ENCODE measurements at regions not wholly inside any gene's neighbourhood (a gene's known extent, or its start where the extent isn't known, plus 50 kb on each side); places are given as distances from the start of the nearest gene placed in this dataset.

DNA sequence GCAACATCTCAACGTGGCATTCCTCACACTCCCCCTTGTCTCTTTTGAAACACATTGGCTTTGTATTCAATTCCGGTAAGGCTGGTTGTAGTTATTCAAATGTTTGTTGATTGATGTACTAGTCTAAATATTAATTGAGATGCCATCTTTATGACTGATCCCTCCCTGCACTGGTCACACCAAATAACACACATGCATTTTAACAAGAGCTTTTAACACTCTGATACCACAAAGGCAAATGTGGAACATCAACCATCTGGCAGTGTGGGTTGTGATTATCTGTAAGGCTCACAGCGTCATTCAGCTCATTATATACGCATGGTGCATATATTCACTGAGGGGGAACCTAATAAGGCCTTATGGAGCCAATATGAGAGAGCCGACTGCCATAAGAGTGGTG lies 305.0 kb downstream of the TENT4A start:
- Histone ChIP-seq H3K27me3 (ENCODE audit: control insufficient read depth in 4 of 4, insufficient read depth in 4 of 4, low read length in 3 of 4) (peaks cover 0 to 3% (median 0%) of the 10 kb centered on the region in 4 donors), H3K9ac (ENCODE audit: low read depth in 1 of 2, low read length in 2 of 2) (no peak overlapping the region), H3K4me1 (ENCODE audit: control insufficient read depth in 4 of 4, insufficient read depth in 4 of 4, low read length in 3 of 4) (no peaks in the 10 kb centered on the region), H3K36me3 (ENCODE audit: control insufficient read depth in 4 of 4, insufficient read depth in 3 of 4, low read depth in 1 of 4, low read length in 3 of 4) (no peaks in the 10 kb centered on the region), H3K27ac (ENCODE audit: low read depth in 1 of 2, low read length in 2 of 2) (no peak overlapping the region), H3K4me3 (ENCODE audit: low read depth in 1 of 3, low read length in 3 of 3) (no peak overlapping the region), H3K9me3 (ENCODE audit: control insufficient read depth in 4 of 4, low read length in 3 of 4) (peaks cover 10 to 21% (median 13%) of the 10 kb centered on the region in 4 donors)
- WGBS, result 64% methylated on average over 5 of the region's 5 CpGs
- TF ChIP-seq TAF1 (conservative IDR thresholded peaks at IDR 0.05), result no peak
- no peak for TF ChIP-seq JUND (IDR thresholded peaks at IDR 0.05)
- no peak for TF ChIP-seq RAD21 (IDR thresholded peaks at IDR 0.05)
- no peak for TF ChIP-seq CTCF (IDR thresholded peaks at IDR 0.05; ENCODE audit: low read depth, low read length, missing input control)
- no peak for DNase-seq (ENCODE audit: low spot score)

- DNase-seq (ENCODE audit: low spot score), result no peak
- Histone ChIP-seq H3K4me3 (ENCODE audit: low read depth in 1 of 3, low read length in 3 of 3) (no peak overlapping the region), H3K27me3 (ENCODE audit: control insufficient read depth in 4 of 4, insufficient read depth in 4 of 4, low read length in 3 of 4) (peaks cover 0 to 3% (median 0%) of the 10 kb centered on the region in 4 donors), H3K36me3 (ENCODE audit: control insufficient read depth in 4 of 4, insufficient read depth in 3 of 4, low read depth in 1 of 4, low read length in 3 of 4) (no peaks in the 10 kb centered on the region), H3K9ac (ENCODE audit: low read depth in 1 of 2, low read length in 2 of 2) (no peak overlapping the region), H3K27ac (ENCODE audit: low read depth in 1 of 2, low read length in 2 of 2) (no peak overlapping the region), H3K4me1 (ENCODE audit: control insufficient read depth in 4 of 4, insufficient read depth in 4 of 4, low read length in 3 of 4) (no peaks in the 10 kb centered on the region), H3K9me3 (ENCODE audit: control insufficient read depth in 4 of 4, low read length in 3 of 4) (peaks cover 10 to 22% (median 13%) of the 10 kb centered on the region in 4 donors)
- TF ChIP-seq CTCF (IDR thresholded peaks at IDR 0.05; ENCODE audit: low read depth, low read length, missing input control) (no peak), FOXA2 (IDR thresholded peaks at IDR 0.05) (no peak), JUND (IDR thresholded peaks at IDR 0.05) (no peak), GABPA (IDR thresholded peaks at IDR 0.05 in 1 of 2, conservative IDR thresholded peaks at IDR 0.05 in 1 of 2) (no peak), FOXA1 (IDR thresholded peaks at IDR 0.05) (no peak), HNF4A (conservative IDR thresholded peaks at IDR 0.05) (no peak), RXRA (IDR thresholded peaks at IDR 0.05) (no peak), RAD21 (IDR thresholded peaks at IDR 0.05) (no peak), SP1 (IDR thresholded peaks at IDR 0.05) (no peak), NR2F2 (IDR thresholded peaks at IDR 0.05) (no peak)
- TF ChIP-seq, protein P1, sequence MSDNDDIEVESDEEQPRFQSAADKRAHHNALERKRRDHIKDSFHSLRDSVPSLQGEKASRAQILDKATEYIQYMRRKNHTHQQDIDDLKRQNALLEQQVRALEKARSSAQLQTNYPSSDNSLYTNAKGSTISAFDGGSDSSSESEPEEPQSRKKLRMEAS (IDR thresholded peaks at IDR 0.05), result no peak
- TF ChIP-seq, protein P2, sequence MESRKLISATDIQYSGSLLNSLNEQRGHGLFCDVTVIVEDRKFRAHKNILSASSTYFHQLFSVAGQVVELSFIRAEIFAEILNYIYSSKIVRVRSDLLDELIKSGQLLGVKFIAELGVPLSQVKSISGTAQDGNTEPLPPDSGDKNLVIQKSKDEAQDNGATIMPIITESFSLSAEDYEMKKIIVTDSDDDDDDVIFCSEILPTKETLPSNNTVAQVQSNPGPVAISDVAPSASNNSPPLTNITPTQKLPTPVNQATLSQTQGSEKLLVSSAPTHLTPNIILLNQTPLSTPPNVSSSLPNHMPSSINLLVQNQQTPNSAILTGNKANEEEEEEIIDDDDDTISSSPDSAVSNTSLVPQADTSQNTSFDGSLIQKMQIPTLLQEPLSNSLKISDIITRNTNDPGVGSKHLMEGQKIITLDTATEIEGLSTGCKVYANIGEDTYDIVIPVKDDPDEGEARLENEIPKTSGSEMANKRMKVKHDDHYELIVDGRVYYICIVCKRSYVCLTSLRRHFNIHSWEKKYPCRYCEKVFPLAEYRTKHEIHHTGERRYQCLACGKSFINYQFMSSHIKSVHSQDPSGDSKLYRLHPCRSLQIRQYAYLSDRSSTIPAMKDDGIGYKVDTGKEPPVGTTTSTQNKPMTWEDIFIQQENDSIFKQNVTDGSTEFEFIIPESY (IDR thresholded peaks at IDR 0.05), result no peak
- TF ChIP-seq, protein P3, sequence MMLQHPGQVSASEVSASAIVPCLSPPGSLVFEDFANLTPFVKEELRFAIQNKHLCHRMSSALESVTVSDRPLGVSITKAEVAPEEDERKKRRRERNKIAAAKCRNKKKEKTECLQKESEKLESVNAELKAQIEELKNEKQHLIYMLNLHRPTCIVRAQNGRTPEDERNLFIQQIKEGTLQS (IDR thresholded peaks at IDR 0.05), result no peak
These were observed 305.4 kb downstream of the TENT4A start for GRCh38 chr5:7018601-7019000.

Measured in liver (tissue), 8 donors.